ENCODE measurements at regions not wholly inside any gene's neighbourhood (a gene's known extent, or its start where the extent isn't known, plus 50 kb on each side); places are given as distances from the start of the nearest gene placed in this dataset.

DNA sequence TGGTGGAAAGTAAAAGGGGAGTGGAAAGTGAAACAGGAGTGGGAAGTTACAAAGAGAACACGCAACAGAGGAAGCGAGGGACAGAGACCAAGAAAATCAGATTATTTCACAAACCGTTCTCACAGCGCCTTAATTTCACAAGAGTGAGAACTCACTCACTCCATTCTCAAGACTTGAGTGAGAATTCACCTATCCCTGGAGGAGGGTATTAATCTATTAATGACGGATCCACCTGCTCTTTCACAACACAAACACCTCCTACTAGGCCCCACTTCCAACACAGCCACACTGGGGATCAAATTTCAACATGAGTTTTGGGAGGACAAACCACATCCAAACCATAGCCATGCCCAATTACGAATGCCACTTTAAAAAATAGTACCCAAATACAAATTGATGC lies 297.6 kb downstream of the GPAM start:
- no peak for ATAC-seq (ENCODE audit: low read depth)
- CTCF ChIA-PET = no interaction called here

More for the DNA sequence above, 297.6 kb downstream of the GPAM start:
- Histone ChIP-seq H3K79me1 (ENCODE audit: low read depth in 1 of 2, low read length in 2 of 2) (no peaks in the 10 kb centered on the region), H4K20me1 (ENCODE audit: insufficient read depth, low read length) (no peaks in the 10 kb centered on the region), H2BK5ac (ENCODE audit: low read depth, low read length, poor library complexity, severe bottlenecking) (no peak overlapping the region), H2AFZ (replicated peaks; ENCODE audit: low read length, poor library complexity) (no peak overlapping the region), H4K8ac (ENCODE audit: low read depth in 2 of 2, low read length in 2 of 2) (no peak overlapping the region), H3K27me3 (ENCODE audit: control insufficient read depth, insufficient read depth, low read length) (no peaks in the 10 kb centered on the region), H3K18ac (ENCODE audit: low read depth, low read length) (no peak overlapping the region), H3K36me3 (ENCODE audit: control insufficient read depth, insufficient read depth, low read length) (no peaks in the 10 kb centered on the region), H3K27ac (ENCODE audit: insufficient read depth, low read length) (no peak overlapping the region), H3K9me1 (ENCODE audit: insufficient read depth, low read length) (no peaks in the 10 kb centered on the region), H3K14ac (replicated peaks; ENCODE audit: low read depth, low read length) (no peak overlapping the region), H3K23ac (ENCODE audit: low read depth, low read length) (no peak overlapping the region), H3K4me3 (ENCODE audit: insufficient read depth, low read depth, low read length) (no peak overlapping the region), H4K5ac (ENCODE audit: low read depth, low read length) (no peak overlapping the region), H3K9ac (ENCODE audit: low read depth, low read length) (no peak overlapping the region), H3K4me1 (ENCODE audit: control insufficient read depth, insufficient read depth, low read length) (no peaks in the 10 kb centered on the region), H2AK5ac (ENCODE audit: low read depth, low read length) (no peak overlapping the region), H2BK20ac (ENCODE audit: low read depth, low read length) (no peak overlapping the region), H3K4ac (ENCODE audit: low read depth, low read length) (no peak overlapping the region), H2AK9ac (replicated peaks; ENCODE audit: low read depth, low read length, poor library complexity) (no peak overlapping the region), H2BK120ac (ENCODE audit: low read depth, low read length) (no peak overlapping the region), H4K91ac (ENCODE audit: insufficient read depth, low read depth, low read length) (no peak overlapping the region), H3K4me2 (ENCODE audit: low read depth, low read length) (no peak overlapping the region), H3K56ac (ENCODE audit: extremely low read depth, insufficient read depth, low read length) (no peak overlapping the region), H2BK15ac (ENCODE audit: low read depth, low read length) (no peak overlapping the region), H3K9me3 (ENCODE audit: control insufficient read depth, insufficient read depth, low read length) (peaks cover 15% of the 10 kb centered on the region)
- 17% methylated on average over 1 of the region's 6 CpGs; no CpG with 5 or more reads in 1 of the 2 experiments for WGBS, 2 experiments (ENCODE audit: extremely low coverage in 2 of 2, insufficient read length in 1 of 2)
- DNase-seq = no peak
- dilution Hi-C loops (cut with HindIII; ENCODE audit: low sequenced_read_pairs, unreplicated experiment) = no loop called here
- no TSS peak for BruUV-seq (replicated peaks)
- POLR2A ChIA-PET (ENCODE audit: unreplicated experiment) = no interaction called here
- intact Hi-C loops (cut with micrococcal nuclease) = no loop called here
- TF ChIP-seq, protein P1, sequence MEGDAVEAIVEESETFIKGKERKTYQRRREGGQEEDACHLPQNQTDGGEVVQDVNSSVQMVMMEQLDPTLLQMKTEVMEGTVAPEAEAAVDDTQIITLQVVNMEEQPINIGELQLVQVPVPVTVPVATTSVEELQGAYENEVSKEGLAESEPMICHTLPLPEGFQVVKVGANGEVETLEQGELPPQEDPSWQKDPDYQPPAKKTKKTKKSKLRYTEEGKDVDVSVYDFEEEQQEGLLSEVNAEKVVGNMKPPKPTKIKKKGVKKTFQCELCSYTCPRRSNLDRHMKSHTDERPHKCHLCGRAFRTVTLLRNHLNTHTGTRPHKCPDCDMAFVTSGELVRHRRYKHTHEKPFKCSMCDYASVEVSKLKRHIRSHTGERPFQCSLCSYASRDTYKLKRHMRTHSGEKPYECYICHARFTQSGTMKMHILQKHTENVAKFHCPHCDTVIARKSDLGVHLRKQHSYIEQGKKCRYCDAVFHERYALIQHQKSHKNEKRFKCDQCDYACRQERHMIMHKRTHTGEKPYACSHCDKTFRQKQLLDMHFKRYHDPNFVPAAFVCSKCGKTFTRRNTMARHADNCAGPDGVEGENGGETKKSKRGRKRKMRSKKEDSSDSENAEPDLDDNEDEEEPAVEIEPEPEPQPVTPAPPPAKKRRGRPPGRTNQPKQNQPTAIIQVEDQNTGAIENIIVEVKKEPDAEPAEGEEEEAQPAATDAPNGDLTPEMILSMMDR (conservative IDR thresholded peaks at IDR 0.05; ENCODE audit: low read depth, low read length) = no peak
- no peak for TF ChIP-seq POLR2A (IDR thresholded peaks at IDR 0.05; ENCODE audit: low read depth, low read length)
- no peak for TF ChIP-seq SMC3 (IDR thresholded peaks at IDR 0.05; ENCODE audit: low read depth, low read length)
- no peak for TF ChIP-seq FOS (IDR thresholded peaks at IDR 0.05; ENCODE audit: low read depth, low read length)
- no peak for TF ChIP-seq MAFK (IDR thresholded peaks at IDR 0.05; ENCODE audit: low read depth, low read length)
- no peak for TF ChIP-seq MAZ (IDR thresholded peaks at IDR 0.05; ENCODE audit: borderline replicate concordance, low read depth, low read length)
- in situ Hi-C loops (cut with MboI; ENCODE audit: low sequenced_read_pairs) = no loop called here
